Astrocyte (in vitro differentiated cells and primary cell): ENCODE measurements at regions not wholly inside any gene's neighbourhood (a gene's known extent, or its start where the extent isn't known, plus 50 kb on each side); places are given as distances from the start of the nearest gene placed in this dataset.
"Not testable (repeated sequence)": the region's sequence is repeated elsewhere in the genome, so short reads cannot be mapped to it uniquely, and the experiment has no call there.

ENCODE experiments used
- EZH2 ChIP-seq: IDR thresholded peaks from 2 replicates; pipeline ENCODE4 v1.6.1; 2012; ENCODE audit warnings: mild to moderate bottlenecking, low read length, inconsistent platforms; ENCODE audit not compliant: insufficient read depth
- TF ChIP-seq, protein P1 (sequence below): IDR thresholded peaks from 2 replicates; pipeline ENCODE4 v1.5.1; 2011; ENCODE audit warnings: low read depth, mild to moderate bottlenecking, inconsistent platforms, low read length, moderate library complexity; ENCODE audit not compliant: insufficient read depth

DNA sequence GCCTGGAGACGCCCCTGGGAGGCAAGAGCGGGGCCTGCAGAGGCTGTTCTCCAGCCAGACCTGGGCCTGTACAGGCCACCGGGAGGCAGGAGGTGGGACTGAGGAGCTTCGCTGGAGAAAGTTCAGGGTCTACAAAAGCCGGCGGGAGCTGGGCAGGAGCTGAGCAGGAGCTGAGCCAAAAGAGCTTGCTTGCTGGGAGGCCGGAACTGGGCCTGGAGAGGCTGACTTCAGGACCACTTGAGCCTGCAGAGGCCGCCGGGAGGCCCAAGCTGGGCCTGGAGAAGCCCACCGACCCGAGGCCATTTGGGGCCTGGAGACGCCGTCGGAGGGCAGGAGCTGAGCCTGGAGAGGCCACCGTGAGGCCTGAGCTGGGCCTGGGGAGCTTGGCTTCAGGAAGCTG, 309.0 kb downstream of the ZNF479 start:
- TF ChIP-seq EZH2 = not testable (repeated sequence)
- TF ChIP-seq, protein P1, sequence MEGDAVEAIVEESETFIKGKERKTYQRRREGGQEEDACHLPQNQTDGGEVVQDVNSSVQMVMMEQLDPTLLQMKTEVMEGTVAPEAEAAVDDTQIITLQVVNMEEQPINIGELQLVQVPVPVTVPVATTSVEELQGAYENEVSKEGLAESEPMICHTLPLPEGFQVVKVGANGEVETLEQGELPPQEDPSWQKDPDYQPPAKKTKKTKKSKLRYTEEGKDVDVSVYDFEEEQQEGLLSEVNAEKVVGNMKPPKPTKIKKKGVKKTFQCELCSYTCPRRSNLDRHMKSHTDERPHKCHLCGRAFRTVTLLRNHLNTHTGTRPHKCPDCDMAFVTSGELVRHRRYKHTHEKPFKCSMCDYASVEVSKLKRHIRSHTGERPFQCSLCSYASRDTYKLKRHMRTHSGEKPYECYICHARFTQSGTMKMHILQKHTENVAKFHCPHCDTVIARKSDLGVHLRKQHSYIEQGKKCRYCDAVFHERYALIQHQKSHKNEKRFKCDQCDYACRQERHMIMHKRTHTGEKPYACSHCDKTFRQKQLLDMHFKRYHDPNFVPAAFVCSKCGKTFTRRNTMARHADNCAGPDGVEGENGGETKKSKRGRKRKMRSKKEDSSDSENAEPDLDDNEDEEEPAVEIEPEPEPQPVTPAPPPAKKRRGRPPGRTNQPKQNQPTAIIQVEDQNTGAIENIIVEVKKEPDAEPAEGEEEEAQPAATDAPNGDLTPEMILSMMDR = not testable (repeated sequence)
